HepG2 (cell line): ENCODE measurements at regions not wholly inside any gene's neighbourhood (a gene's known extent, or its start where the extent isn't known, plus 50 kb on each side); places are given as distances from the start of the nearest gene placed in this dataset.

Experiments
- FOXK2 ChIP-seq: fragments of 450-650 bp; IDR thresholded peaks from 2 replicates; pipeline ENCODE4 v1.6.1; 2016
- HNF4G ChIP-seq, 2 experiments: sonication (generic) in 1 of 2; formaldehyde crosslinking in 1 of 2; IDR thresholded peaks; 2 replicates each; pipeline versions ENCODE4 v1.4.0 to v1.6.1; 2011 to 2020; ENCODE audit warnings: borderline replicate concordance in 2 of 2, low read depth in 2 of 2, mild to moderate bottlenecking in 2 of 2, low read length in 1 of 2, missing genetic modification reagents in 1 of 2, moderate library complexity in 1 of 2
- NFYB ChIP-seq: sonication (generic); formaldehyde crosslinking; IDR thresholded peaks from 2 replicates; pipeline ENCODE4 v1.4.0; 2020; ENCODE audit warnings: missing genetic modification reagents
- POLR2A ChIP-seq, 2 experiments: IDR thresholded peaks; 2 replicates each; pipeline ENCODE4 v1.6.1; 2011; ENCODE audit warnings: low read depth in 2 of 2, low read length in 2 of 2, mild to moderate bottlenecking in 1 of 2, moderate library complexity in 1 of 2; ENCODE audit not compliant: insufficient read depth in 1 of 2
- ZNF274 ChIP-seq: sonication (generic); formaldehyde crosslinking; IDR thresholded peaks from 2 replicates; pipeline ENCODE4 v1.5.1; 2020; ENCODE audit warnings: mild to moderate bottlenecking, missing genetic modification reagents
- ZNF777 ChIP-seq: sonication (generic); formaldehyde crosslinking; IDR thresholded peaks from 2 replicates; pipeline ENCODE4 v1.4.0; 2020; ENCODE audit warnings: missing genetic modification reagents
- ZSCAN9 ChIP-seq: IDR thresholded peaks from 2 replicates; pipeline ENCODE4 v1.6.1; 2016; ENCODE audit warnings: borderline replicate concordance
- TF ChIP-seq, protein P1 (sequence below): sonication (generic); formaldehyde crosslinking; IDR thresholded peaks from 2 replicates; pipeline ENCODE4 v1.8.1; 2023; ENCODE audit warnings: mild to moderate bottlenecking, inconsistent platforms, moderate library complexity, missing genetic modification reagents, borderline replicate concordance

GRCh38 chr3:69658514-69659140, 80.6 kb upstream of the MITF start:
- no peak for TF ChIP-seq NFYB (CRISPR knock-in tag)
- TF ChIP-seq POLR2A (IDR thresholded peaks at IDR 0.05; ENCODE audit: insufficient read depth in 1 of 2, low read depth in 2 of 2, low read length in 2 of 2): no peak
- no peak for TF ChIP-seq HNF4G (IDR thresholded peaks at IDR 0.05; ENCODE audit: borderline replicate concordance, low read depth, low read length)
- TF ChIP-seq HNF4G (CRISPR knock-in tag; IDR thresholded peaks at IDR 0.05; ENCODE audit: borderline replicate concordance, low read depth): no peak
- no peak for TF ChIP-seq ZSCAN9 (CRISPR knock-in tag)
- TF ChIP-seq, protein P1, sequence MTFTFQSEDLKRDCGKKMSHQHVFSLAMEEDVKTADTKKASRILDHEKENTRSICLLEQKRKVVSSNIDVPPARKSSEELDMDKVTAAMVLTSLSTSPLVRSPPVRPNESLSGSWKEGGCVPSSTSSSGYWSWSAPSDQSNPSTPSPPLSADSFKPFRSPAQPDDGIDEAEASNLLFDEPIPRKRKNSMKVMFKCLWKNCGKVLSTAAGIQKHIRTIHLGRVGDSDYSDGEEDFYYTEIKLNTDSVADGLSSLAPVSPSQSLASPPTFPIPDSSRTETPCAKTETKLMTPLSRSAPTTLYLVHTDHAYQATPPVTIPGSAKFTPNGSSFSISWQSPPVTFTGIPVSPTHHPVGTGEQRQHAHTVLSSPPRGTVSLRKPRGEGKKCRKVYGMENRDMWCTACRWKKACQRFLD (CRISPR knock-in tag): no peak
- no peak for TF ChIP-seq FOXK2
- no peak for TF ChIP-seq ZNF777 (CRISPR knock-in tag)
- no peak for TF ChIP-seq ZNF274 (CRISPR knock-in tag)
